SHP77 (cell line): ENCODE measurements at regions not wholly inside any gene's neighbourhood (a gene's known extent, or its start where the extent isn't known, plus 50 kb on each side); places are given as distances from the start of the nearest gene placed in this dataset.
"Not testable (repeated sequence)": the region's sequence is repeated elsewhere in the genome, so short reads cannot be mapped to it uniquely, and the experiment has no call there.

ENCODE experiments used
- DNase-seq, 2 experiments: peaks; one replicate each; lab custom pipeline; 2025; lab: John Stamatoyannopoulos, UW

DNA sequence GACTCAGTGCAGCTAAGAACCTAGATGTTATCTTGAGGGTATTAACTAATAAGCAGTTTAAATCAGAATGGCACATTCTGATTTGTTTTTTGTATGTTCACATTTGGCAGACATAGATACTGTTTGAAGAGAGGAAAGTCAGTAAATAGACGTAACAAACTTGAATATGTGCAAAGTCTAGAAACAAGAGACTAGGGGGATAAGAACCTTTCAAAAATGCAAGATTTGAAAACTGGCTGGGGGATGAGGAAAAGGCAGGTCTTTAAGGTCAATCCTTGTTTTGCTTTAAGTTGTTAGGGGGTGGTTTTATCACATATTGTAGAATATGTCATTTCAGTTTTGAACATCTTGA is 136.5 kb downstream of the ZNF92 start:
- DNase-seq = not testable (repeated sequence)

DNA sequence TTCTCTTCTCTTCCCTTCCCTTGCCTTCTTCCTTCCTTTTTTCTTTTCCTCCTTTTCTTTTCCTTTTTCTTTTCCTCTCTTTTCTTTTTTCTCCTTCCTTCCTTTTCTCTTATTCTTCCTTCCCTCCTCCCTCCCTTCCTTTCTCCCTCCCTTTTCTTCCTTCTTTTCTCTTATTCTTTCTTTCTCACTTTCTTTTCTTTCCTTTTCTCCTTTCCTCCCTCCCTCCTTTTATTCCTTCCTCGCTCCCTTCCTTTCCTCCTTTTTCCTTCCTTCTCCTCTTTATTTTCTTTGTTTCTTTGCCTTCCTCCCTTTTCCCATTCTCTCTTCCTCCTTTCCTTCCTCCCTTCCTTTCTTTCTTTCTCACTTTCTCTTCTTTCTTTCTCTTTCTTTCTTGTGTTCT is 146.1 kb downstream of the ZNF92 start:
- not testable (repeated sequence) for DNase-seq

DNA sequence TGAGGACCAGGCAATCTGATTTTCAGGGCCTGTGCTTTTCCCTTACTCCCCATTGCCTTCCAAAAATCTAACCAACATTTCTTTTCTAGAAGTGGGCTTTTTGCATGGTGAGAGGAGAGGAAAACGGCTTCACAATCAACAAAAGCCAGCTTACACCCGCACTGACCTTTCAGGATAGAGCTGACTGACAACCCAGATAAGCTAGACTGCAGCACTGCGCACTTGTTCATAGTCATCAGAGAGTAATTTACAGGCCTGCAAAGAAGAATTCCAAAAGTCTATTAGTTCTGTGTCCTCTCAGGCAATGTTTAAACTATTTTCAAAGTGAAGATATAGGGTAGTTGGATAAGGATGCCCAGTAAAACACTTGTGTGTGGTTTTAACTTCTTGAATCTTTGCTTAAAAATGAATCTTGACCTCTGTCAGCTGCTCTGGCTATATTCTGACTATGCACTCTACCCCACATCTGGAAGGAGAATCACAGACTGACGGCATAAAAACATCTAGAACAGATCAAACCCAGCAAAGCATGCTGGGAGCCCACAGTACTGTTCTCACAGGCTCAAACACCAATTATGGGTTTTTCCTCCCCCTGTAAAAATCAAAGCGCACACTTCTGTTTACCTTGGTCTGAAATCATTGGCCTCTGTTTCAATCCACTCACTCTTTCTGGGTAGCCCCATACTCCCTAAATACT is 172.0 kb downstream of the ZNF92 start:
- not testable (repeated sequence) for DNase-seq

DNA sequence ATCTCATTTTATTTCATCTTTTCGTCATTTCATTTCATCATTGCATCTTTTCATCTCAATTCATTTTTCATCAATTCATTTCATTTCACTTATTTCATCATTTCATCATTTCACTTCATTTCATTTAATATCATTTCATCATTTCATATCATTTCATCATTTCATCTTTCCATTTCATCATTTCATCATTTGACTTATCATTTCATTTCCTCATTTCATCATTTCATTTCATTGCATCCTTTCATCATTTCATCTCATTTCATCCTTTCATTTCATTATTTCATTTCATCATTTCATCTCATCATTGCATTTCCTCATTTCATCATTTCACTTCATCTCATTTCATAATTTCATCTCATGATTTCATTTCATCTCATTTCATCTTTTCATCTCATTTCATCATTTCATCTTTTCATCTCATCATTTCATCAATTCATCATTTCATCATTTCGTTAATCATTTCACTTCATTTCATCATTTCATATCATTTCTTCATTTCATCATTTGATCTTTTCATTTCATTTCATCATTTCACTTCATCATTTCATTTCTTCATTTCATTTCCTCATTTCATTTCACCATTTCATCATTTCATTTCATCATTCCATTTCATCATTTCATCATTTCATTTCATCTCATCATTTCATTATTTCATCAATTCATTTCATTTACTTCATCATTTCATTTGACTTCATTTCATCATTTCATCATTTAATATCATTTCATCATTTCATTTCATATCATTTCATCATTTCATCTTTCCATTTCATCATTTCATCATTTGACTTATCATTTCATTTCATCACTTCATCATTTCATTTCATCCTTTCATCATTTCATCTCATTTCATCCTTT is 176.2 kb downstream of the ZNF92 start:
- not testable (repeated sequence) for DNase-seq

DNA sequence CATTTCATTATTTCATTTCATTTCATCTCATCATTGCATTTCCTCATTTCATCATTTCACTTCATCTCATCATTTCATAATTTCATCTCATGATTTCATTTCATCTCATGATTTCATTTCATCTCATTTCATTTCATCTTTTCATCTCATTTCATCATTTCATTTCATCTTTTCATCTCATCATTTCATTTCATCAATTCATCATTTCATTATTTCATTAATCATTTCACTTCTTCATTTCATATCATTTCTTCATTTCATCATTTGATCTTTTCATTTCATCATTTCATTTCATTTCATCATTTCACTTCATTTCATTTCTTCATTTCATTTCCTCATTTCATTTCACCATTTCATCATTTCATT is 176.8 kb downstream of the ZNF92 start:
- DNase-seq = not testable (repeated sequence)

DNA sequence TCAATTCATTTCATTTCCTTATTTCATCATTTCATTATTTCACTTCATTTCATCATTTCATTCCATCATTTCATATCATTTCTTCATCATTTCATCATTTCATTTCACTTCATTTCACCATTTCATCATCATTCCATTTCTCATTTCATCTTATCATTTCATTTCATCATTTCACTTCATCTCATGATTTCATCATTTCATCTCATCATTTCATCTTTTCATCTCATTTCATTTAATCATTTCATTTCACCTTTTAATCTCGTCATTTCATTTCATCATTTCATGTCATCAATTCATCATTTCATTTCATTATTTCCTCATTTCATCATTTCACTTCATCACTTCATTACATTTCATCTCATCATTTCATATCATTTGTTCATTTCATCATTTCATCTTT is 177.4 kb downstream of the ZNF92 start:
- not testable (repeated sequence) for DNase-seq

DNA sequence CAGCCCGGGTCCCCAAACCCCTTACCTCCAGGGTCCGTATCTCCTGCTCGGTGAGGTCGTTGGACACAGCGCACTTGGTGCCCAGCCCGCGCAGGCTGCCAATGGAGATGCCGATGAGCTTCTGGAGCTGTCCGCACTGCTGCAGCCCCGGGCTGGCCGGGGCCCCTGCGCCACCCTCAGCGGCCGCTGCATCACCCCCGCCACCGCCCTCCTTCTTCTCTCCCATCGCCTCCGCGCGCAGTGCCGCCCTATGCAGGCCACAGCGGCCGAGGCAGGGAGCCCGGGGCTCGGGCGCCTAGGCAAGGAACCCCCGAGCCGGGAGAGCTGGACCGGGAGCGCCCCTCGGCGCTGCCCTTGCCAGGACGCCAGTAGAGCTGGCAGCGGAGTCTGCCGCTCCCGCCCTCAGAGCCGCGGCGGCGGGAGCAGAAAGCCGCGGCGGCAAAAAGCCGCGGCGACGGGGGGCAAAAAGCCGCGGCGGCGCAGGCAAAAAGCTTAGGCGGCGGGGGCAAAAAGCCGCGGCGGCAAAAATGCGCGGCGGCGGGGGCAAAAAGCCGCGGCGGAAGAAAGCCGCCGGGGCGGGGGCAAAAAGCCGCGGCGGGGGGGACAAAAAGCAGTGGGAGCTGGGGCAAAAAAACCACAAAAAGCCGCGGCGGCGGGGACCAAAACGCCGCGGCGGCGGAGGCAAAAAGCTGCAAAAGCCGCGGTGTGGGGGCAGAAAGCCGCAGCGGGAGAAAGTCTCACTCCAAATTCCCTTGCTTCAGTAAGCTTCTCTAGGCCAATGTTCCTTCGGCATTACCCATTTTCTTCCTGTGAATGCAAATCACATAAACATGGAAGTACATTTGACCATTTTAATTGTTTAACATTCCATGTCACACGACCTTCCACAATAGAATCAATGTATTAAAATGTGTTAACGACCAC is 181.2 kb downstream of the ZNF92 start:
- DNase-seq = not testable (repeated sequence)

DNA sequence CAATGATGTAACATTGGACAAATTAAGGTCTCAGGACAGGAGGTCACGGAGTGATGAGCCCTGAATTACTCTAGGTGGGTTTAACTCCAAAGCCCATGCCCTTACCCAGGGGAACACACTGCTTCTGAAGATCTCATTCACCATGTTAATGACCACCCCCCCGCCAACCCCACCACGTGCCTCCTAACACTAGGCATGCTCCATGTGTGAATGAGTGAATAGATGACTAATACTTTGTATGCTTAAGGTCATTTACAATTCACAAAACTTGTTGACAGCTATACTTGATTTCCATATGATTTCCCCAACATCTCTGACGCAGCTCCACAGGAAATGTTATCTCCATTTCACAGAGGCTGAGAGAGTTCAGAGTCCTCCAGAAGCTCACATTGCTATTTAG is 184.9 kb downstream of the ZNF92 start:
- DNase-seq = not testable (repeated sequence)

DNA sequence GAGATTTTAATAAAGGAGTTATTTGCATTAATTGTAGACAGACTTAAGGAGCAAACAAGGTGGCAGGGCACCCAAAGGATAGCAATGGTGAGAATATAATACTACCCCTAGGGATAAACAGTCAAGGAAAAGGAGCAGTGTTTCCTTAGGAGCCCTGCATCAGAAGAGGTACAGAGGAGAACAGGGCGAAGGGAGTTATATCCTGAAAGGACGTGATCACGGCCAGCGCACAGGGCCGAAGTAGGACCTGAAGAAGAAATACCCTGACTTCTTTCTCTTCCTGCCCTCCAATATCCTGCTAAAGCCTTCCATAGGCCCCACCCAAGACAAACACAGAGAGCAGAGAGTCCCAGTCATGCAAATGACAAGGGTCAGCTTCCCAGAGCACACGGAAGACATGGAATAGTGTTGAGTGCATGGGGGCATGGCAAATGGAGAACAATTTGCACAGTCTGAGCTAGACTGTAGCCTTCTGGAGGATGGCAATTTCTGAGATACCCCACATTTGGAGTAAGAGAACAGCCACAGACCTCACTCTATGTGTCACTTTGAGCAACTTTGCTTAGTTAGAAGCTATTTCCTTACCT is 188.2 kb downstream of the ZNF92 start:
- DNase-seq = not testable (repeated sequence)

DNA sequence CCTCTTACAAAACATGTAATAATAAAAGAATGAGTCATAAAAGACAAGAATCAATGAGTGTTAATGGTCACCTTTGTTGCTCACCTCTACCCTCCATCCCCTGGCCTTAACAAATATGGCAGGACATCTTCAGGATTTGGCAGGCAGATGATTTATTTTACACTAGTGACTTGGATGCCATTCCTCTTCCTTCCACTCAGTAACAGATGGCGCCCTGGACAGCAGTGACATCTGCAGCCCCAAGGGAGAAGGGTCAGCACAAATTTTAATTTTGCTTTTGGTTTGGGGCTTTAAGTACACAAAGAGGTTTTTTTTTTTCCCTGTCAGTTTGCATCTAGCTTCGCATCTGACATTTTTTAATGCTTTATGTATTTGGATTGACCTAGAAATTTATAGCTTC is 188.9 kb downstream of the ZNF92 start:
- DNase-seq = not testable (repeated sequence)

DNA sequence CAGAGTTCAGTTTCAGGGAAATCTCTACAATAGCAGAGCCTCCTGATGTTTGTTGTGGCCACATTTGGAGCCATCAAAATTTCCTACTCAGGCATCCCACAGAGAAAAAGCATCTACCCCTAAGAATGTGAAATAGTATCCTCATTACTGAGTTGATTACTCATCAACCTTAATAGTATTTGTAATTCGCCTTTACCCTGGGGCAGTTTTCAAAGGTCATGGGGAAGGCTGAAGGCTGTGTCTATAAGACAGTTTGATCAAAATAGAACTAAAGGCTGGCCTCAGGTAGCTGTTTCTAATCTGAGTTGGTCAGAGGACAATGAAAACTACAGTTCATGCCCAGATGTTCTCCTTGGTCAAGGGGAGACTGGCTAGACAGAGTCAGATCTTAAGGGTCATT is 189.7 kb downstream of the ZNF92 start:
- DNase-seq = not testable (repeated sequence)

DNA sequence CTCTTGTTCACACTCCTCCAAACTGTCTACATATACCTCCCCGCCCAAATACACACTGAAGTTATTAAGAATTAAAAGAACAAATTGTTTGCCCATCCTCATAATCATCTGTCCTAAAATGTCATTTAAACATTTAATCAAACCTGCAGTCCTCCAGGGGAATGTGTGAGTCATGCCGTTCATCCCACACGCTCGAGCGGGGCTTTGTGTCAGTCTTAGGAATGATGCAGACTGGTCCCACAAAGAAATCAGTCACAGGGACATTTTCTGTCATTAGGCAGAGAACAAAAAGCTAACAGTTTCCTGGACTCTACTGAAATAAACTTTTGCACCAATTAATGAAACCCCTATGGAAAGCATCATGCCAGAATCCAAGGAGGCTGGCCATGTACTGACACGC is 194.6 kb downstream of the ZNF92 start:
- not testable (repeated sequence) for DNase-seq

DNA sequence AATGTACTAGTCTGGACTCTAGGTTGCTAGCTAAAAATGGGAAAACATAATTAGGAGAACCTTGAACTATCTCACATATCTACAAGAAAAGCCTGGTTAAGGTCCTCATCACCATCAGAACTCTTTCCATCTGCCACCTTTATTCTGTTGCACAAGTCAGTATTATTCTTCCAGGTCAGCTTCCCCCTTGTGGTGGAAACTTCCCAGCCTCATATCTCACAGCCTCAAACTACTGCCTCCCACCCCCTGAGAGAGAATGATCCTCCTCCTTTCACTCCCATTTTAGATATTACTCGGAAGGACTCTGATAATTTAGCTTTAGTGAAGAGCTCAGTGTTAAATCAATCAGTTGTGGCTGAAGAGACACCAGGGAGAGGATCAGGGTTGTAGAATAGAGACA is 197.3 kb downstream of the ZNF92 start:
- DNase-seq = not testable (repeated sequence)

DNA sequence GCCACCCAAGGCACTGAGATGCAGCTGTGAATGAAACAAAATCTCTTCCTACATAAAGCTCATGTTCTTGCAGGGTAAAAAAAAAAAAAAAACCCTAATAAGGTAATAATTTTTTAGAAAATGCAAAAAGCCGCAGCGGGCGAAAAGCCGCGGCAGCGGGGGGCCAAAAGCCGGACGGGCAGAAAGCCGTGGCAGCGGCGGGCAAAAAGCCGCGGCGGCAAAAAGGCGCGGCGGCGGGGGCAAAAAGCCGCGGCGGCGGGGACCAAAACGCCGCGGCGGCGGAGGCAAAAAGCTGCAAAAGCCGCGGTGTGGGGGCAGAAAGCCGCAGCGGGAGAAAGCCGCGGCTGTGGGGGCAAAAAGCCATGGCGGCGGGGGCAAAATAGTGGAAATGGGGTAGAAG is 198.9 kb downstream of the ZNF92 start:
- DNase-seq = not testable (repeated sequence)

DNA sequence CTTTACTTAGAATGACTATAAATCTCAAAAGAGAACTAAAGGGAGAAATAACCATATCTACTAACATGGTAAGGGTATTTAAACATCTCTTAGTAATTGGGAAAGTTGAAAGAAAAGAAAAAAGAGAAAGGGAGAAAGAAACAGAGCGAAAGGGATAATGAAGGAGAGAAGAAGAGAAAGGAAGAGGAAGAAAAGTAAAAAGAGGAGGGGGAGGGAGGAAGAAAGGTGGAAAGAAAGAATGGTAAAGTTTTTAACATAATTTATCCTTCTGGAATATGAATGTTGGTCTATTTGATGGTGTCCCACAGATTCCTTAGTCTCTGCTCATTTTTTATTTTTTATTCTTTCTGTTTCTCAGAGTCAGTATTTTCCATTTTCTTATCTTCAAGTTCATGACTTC is 202.7 kb downstream of the ZNF92 start:
- not testable (repeated sequence) for DNase-seq

DNA sequence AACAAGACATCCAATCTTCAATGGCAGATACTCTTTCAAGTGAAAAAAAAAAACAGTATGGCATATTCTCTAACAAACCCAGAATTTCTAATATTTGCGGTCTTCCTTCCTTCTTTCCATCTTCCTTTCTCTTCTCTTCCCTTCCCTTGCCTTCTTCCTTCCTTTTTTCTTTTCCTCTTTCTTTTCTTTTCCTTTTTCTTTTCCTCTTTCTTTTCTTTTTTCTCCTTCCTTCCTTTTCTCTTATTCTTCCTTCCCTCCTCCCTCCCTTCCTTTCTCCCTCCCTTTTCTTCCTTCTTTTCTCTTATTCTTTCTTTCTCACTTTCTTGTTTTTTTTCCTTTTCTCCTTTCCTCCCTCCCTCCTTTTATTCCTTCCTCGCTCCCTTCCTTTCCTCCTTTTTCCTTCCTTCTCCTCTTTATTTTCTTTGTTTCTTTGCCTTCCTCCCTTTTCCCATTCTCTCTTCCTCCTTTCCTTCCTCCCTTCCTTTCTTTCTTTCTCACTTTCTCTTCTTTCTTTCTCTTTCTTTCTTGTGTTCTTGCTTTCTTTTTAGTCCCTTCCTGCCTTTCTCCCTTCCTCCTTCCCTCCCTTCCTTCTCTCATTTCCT is 209.0 kb downstream of the ZNF92 start:
- not testable (repeated sequence) for DNase-seq

DNA sequence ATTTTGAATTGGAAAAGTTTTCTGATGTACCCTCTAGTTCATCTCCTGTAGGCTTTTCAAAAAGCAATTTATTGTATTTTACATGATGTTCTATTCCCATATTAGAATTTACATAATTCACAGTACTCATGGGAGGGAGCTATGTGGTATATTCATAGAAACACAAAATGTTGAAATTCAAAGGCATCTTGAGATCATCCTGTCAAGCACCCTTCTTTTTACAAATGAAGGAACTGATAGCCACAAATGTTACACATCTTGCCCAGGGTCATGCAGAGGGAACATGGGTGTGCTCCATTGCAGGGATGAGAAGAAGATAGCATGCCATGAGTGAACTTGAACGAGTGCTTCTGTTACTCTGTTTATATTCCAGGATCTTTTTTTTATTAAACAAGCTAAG is 228.8 kb downstream of the ZNF92 start:
- DNase-seq = not testable (repeated sequence)

DNA sequence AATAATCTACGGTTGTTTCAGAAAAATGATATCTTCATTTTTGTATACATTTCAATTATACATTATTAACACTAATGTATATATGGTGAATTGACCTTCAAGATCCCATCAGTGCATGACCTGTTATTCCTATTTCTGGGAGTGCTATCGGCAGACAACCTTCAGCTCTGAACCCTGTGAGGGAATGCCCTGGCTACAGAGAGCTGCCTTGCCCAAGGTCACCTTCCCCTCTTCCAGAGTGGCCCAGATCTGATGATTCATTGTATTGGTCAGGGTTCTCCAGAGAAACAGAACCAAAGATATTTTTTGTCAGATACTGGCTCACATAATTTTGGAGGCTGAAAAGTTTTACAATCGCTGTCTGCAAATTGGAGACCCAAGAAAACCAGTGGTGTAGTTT is 235.5 kb downstream of the ZNF92 start:
- no peak for DNase-seq

DNA sequence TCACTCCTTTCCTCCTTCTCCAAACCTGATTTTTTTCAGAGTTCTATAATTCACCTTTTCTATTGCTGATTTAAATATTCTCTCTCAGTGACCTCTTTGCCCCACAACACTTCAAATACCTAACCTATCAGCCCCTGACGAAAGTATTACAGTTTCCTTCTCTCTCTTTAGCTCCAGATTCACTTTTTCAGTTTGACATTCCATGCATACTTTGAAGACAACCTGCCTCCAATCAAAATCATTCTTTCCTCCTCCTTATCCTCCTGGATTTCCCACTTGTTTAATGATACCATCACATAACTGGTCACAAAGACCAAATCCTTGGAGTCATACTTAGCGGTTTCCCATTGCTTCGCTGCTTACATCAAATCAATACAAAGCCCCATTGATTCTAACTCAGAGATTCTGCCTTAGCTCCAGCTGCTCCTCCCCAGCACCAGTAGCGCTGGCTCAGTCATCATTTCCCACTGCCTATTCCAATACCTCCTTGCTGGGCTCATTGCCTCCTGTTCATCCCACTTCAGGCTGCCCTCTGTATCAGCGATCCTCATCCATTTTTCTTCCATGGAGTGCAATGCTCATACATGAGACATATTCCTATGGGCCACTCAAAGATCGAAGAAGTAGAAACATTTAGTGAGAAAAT is 240.1 kb downstream of the ZNF92 start:
- not testable (repeated sequence) for DNase-seq

DNA sequence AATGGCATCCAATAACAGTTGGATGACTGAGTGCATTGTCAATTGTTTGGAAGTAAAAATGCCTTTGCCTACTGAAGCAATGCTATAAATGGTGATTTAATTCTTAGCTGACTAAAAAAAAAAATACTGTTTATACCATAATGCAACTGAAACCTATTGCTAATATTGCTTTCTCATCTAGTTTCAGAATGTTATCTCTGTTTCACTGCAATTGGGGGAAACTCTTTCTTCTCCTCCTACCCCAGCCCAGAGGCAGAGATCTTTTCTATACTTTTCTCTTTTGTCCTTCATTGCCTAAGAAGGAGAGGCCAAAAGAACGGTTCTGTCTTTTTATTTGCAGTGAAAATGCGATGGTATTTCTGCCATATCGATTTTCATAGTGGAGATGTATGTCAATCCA is 242.5 kb downstream of the ZNF92 start:
- not testable (repeated sequence) for DNase-seq

DNA sequence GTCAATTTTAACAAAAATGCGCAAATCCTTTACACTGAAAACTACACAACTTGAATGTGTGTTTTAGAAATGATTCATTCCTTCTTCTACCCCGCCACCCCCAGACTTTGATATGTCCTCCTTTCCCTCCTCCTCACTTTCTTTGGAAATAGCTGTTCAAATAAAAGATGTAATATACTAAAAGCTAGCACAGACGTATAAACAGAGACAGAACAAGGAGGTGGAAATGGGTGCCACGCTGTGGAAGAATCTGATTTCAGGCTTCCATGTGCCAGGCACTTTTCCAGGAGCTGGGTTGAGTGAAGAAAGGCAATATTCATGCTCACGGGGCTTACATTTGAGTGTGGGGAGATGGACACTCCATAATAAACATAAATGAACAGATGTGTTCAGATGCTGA is 246.6 kb downstream of the ZNF92 start:
- not testable (repeated sequence) for DNase-seq
